Stimulated activated CD8-positive, alpha-beta memory T cell treated with anti-CD3 and anti-CD28 coated beads, Interleukin-4, amount 100 ng/mL, for 24 hours (primary cell): ENCODE measurements at regions not wholly inside any gene's neighbourhood (a gene's known extent, or its start where the extent isn't known, plus 50 kb on each side); places are given as distances from the start of the nearest gene placed in this dataset.

Experiments used
- DNase-seq: peaks from one replicate; pipeline ENCODE4 v3.0.0-alpha.2; 2020; ENCODE audit warnings: low read depth

- no peak for DNase-seq
These were observed 369.0 kb downstream of the UQCRFS1 start for GRCh38 chr19:28843761-28844492.

- DNase-seq, result no peak
These were observed 371.4 kb downstream of the UQCRFS1 start for GRCh38 chr19:28841531-28841930.

GRCh38 chr19:28840891-28841290 lies 372.1 kb downstream of the UQCRFS1 start:
- DNase-seq, result no peak

GRCh38 chr19:28839455-28839854 lies 373.5 kb downstream of the UQCRFS1 start:
- no peak for DNase-seq

- DNase-seq, result no peak
These were observed 374.0 kb downstream of the UQCRFS1 start for GRCh38 chr19:28838909-28839308.

- no peak for DNase-seq
These were observed 376.5 kb downstream of the UQCRFS1 start for GRCh38 chr19:28836421-28836820.

- no peak for DNase-seq
These were observed 378.0 kb downstream of the UQCRFS1 start for GRCh38 chr19:28834996-28835395.

GRCh38 chr19:28831462-28831861 lies 381.5 kb downstream of the UQCRFS1 start:
- DNase-seq, result no peak

GRCh38 chr19:28829762-28830161 lies 383.2 kb downstream of the UQCRFS1 start:
- no peak for DNase-seq

- DNase-seq, result no peak
These were observed 383.6 kb downstream of the UQCRFS1 start for GRCh38 chr19:28829359-28829758.

GRCh38 chr19:28828276-28828870 lies 384.6 kb downstream of the UQCRFS1 start:
- no peak for DNase-seq

- no peak for DNase-seq
These were observed 385.6 kb downstream of the UQCRFS1 start for GRCh38 chr19:28827382-28827781.

GRCh38 chr19:28823338-28823961 lies 389.5 kb downstream of the UQCRFS1 start:
- DNase-seq, result no peak

- no peak for DNase-seq
These were observed 392.7 kb downstream of the UQCRFS1 start for GRCh38 chr19:28820289-28820688.

GRCh38 chr19:28815257-28815656 lies 397.7 kb downstream of the UQCRFS1 start:
- no peak for DNase-seq

GRCh38 chr19:28794301-28794700 lies 418.6 kb downstream of the UQCRFS1 start:
- DNase-seq, result no peak

- DNase-seq, result no peak
These were observed 419.4 kb downstream of the UQCRFS1 start for GRCh38 chr19:28793391-28794168.

- no peak for DNase-seq
These were observed 427.0 kb downstream of the UQCRFS1 start for GRCh38 chr19:28785971-28786370.

GRCh38 chr19:28764066-28764465 lies 448.9 kb downstream of the UQCRFS1 start:
- DNase-seq, result no peak

- no peak for DNase-seq
These were observed 466.5 kb downstream of the UQCRFS1 start for GRCh38 chr19:28746478-28746877.

- DNase-seq, result no peak
These were observed 468.0 kb downstream of the UQCRFS1 start for GRCh38 chr19:28744943-28745342.

- no peak for DNase-seq
These were observed 468.9 kb downstream of the UQCRFS1 start for GRCh38 chr19:28744014-28744413.
